A549 (cell line): ENCODE measurements at regions not wholly inside any gene's neighbourhood (a gene's known extent, or its start where the extent isn't known, plus 50 kb on each side); places are given as distances from the start of the nearest gene placed in this dataset.

Experiments used
- CTCF ChIP-seq: fragments of >200 bp; sonication (Bioruptor Twin); formaldehyde crosslinking; IDR thresholded peaks from 3 replicates; pipeline ENCODE4 v1.5.1; 2016
- ELK1 ChIP-seq: fragments of 150-350 bp; IDR thresholded peaks from 2 replicates; pipeline ENCODE4 v1.6.1; 2014; ENCODE audit warnings: low read depth, mild to moderate bottlenecking, low read length
- POLR2AphosphoS2 ChIP-seq: conservative IDR thresholded peaks from 2 replicates; pipeline ENCODE4 v1.6.1; 2012; ENCODE audit warnings: low read length, improper control_type of control experiment, inconsistent platforms
- USF2 ChIP-seq: fragments of 450-650 bp; IDR thresholded peaks from 2 replicates; pipeline ENCODE4 v1.6.1; 2014; ENCODE audit warnings: antibody characterized with exemption

GRCh38 chr9:22522206-22522740 is 75.6 kb downstream of the DMRTA1 start:
- TF ChIP-seq USF2 (no peak), CTCF (no peak), ELK1 (no peak), POLR2AphosphoS2 (no peak)
